ENCODE measurements at regions not wholly inside any gene's neighbourhood (a gene's known extent, or its start where the extent isn't known, plus 50 kb on each side); places are given as distances from the start of the nearest gene placed in this dataset.

GRCh38 chr4:105058177-105058812 lies 88.4 kb upstream of the TET2 start:
- TF ChIP-seq JUND (IDR thresholded peaks at IDR 0.05; ENCODE audit: low read length) (no peak), SIN3A (conservative IDR thresholded peaks at IDR 0.05 in 1 of 2, IDR thresholded peaks at IDR 0.05 in 1 of 2; ENCODE audit: low read depth in 1 of 2, low read length in 2 of 2) (no peak), CTCF (IDR thresholded peaks at IDR 0.05; ENCODE audit: control extremely low read depth in 1 of 3, insufficient read depth in 1 of 3, low read depth in 1 of 3, low read length in 3 of 3) (no peak), EP300 (IDR thresholded peaks at IDR 0.05; ENCODE audit: borderline replicate concordance in 1 of 2, low read depth in 2 of 2, low read length in 2 of 2) (no peak), EZH2 (IDR thresholded peaks at IDR 0.05; ENCODE audit: low read depth, low read length, severe bottlenecking) (no peak), MAX (IDR thresholded peaks at IDR 0.05) (no peak), CEBPB (IDR thresholded peaks at IDR 0.05; ENCODE audit: low read depth, low read length) (no peak)

Data from H1 (cell line).